Fibroblast of pulmonary artery (primary cell): ENCODE measurements at regions not wholly inside any gene's neighbourhood (a gene's known extent, or its start where the extent isn't known, plus 50 kb on each side); places are given as distances from the start of the nearest gene placed in this dataset.
"Not testable (repeated sequence)": the region's sequence is repeated elsewhere in the genome, so short reads cannot be mapped to it uniquely, and the experiment has no call there.

Experiments used
- DNase-seq: peaks from one replicate; pipeline ENCODE4 v3.0.0-alpha.2; 2010; ENCODE audit warnings: low read depth
- H3K4me3 ChIP-seq: replicated peaks from 2 replicates; pipeline ENCODE4 v1.5.1; 2011; ENCODE audit warnings: low read depth, mild to moderate bottlenecking, control low read depth, low read length, moderate library complexity
- TF ChIP-seq, protein P1 (sequence below): IDR thresholded peaks from 2 replicates; pipeline ENCODE4 v1.5.1; 2011; ENCODE audit warnings: mild to moderate bottlenecking, control low read depth, low read length, inconsistent platforms; ENCODE audit errors: missing control alignments

DNA sequence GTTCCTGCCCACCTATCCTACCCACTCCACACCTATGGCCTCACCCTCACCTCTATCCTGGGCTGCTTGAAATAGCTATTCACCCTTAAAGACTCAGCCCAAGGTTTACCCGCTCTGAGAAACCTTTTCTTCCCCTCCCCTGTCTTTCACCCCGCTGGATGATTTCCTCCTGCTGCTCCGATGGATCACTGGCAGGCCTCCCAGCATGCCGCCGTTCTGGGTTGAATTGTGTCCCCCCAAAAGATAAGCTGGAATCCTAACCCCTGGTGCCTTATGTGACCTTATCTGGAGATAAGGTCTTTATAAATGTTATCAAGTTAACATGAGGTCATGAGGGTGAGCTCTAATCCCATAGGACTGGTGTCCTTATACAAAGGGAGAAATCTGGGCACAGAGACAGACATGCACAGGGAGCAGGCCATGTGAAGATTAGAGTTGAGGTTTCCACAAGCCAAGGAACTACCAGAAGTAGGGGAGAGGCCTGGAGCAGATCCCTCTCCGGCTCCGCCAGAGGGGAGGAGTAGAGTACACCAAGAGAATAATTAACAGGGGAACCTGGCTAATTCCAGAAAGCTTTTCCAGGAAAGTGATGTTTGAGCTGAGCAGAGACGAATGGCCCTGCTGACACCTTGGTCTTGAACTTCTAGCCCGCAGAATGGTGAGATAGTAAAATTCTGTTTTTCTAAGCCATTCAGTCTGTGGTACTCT, 110.0 kb upstream of the SERBP1 start:
- no peak for DNase-seq
- H3K4me3 ChIP-seq: no peak overlapping the region
- TF ChIP-seq, protein P1, sequence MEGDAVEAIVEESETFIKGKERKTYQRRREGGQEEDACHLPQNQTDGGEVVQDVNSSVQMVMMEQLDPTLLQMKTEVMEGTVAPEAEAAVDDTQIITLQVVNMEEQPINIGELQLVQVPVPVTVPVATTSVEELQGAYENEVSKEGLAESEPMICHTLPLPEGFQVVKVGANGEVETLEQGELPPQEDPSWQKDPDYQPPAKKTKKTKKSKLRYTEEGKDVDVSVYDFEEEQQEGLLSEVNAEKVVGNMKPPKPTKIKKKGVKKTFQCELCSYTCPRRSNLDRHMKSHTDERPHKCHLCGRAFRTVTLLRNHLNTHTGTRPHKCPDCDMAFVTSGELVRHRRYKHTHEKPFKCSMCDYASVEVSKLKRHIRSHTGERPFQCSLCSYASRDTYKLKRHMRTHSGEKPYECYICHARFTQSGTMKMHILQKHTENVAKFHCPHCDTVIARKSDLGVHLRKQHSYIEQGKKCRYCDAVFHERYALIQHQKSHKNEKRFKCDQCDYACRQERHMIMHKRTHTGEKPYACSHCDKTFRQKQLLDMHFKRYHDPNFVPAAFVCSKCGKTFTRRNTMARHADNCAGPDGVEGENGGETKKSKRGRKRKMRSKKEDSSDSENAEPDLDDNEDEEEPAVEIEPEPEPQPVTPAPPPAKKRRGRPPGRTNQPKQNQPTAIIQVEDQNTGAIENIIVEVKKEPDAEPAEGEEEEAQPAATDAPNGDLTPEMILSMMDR: no peak

DNA sequence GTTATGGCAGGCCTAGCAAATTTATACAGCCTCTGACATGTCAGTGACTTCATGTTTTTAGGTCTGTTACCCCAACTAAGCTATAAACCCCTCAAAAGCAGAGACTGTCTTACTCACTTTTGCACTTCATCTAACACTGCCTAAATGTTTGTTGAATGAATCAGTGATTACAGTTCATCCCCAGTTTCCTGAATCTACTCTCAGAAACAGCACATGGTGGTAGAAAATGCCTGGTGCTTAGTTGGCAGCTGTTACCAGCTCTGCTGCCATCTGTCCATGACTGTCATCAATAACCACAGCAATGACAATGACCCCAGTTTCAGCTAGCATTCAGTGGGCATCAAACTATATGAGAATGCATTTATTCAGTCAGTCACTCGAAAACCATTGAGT, 110.5 kb upstream of the SERBP1 start:
- DNase-seq: no peak
- no peak overlapping the region for H3K4me3 ChIP-seq
- TF ChIP-seq, protein P1: no peak

DNA sequence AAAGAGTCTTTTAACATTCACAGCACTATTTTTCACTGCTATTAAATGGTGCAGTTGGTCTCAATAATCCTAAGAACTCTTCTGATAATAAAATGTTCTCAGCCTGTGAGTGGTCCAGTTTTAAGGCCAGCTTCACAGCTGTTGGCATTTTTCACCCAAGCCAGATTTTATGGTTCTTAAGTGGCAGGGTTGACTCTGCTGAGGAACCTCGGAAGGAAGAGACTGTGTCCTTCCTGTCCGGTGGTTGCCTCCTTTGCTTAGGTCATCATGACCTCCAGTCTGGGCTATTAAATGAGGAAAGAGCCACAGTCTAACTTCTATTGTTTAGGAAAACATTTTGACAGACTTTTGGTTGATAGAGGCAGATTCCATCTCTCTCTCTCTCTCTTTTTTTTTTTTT, 112.5 kb upstream of the SERBP1 start:
- DNase-seq: no peak
- H3K4me3 ChIP-seq: no peak overlapping the region
- TF ChIP-seq, protein P1: no peak

DNA sequence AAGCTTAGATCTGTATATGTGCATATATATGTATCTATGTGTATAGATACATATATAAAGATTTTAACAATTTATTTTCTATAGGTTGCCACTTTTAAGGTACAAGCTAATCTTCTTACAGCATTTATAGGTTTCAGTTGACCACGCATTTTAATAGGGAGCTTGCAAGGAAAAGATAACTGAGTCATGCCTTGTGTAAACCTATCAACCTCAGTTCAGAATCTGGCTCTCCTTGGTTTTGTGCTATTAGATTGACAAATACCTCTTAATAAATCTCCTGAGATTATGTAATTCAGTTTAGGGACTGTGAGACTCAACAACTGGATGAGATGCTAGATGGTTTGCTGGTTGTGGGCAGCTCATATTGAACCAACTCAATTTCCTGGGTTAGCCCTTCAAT, 114.7 kb upstream of the SERBP1 start:
- DNase-seq: no peak
- TF ChIP-seq, protein P1: no peak

GRCh38 chr1:67545364-67545763, 115.2 kb upstream of the SERBP1 start:
- no peak for DNase-seq
- H3K4me3 ChIP-seq: no peak overlapping the region
- TF ChIP-seq, protein P1: no peak

More for the DNA sequence above, 114.7 kb upstream of the SERBP1 start:
- H3K4me3 ChIP-seq: no peak overlapping the region

- no peak overlapping the region for H3K4me3 ChIP-seq
- no peak for DNase-seq
- TF ChIP-seq, protein P1: no peak
Observed at GRCh38 chr1:67551375-67551774, 121.2 kb upstream of the SERBP1 start.

- TF ChIP-seq, protein P1: no peak
- H3K4me3 ChIP-seq: no peak overlapping the region
- DNase-seq: no peak
Observed at GRCh38 chr1:67552336-67552759, 122.1 kb upstream of the SERBP1 start.

DNA sequence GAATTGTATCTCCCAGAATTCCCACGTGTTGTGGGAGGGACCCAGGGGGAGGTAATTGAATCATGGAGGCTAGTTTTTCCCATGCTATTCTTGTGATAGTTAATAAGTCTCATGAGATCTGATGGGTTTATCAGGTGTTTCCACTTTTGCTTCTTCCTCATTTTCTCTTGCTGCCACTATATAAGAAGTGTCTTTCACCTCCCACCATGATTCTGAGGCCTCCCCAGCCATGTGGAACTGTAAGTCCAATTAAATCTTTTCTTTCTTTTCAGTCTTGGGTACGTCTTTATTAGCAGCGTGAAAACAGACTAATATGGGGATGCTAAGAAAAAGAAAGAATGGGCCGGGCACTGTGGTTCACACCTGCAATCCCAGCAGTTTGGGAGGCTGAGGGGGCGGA, 124.0 kb upstream of the SERBP1 start:
- H3K4me3 ChIP-seq, DNase-seq: not testable (repeated sequence)
